GM12872 (cell line): ENCODE measurements at regions not wholly inside any gene's neighbourhood (a gene's known extent, or its start where the extent isn't known, plus 50 kb on each side); places are given as distances from the start of the nearest gene placed in this dataset.

ENCODE experiments used
- CTCF ChIP-seq: IDR thresholded peaks from 3 replicates; pipeline ENCODE4 v1.5.1; 2011; ENCODE audit warnings: low read depth, mild to moderate bottlenecking, low read length, moderate library complexity; ENCODE audit not compliant: insufficient read depth

- no peak for TF ChIP-seq CTCF
Observed at GRCh38 chr3:18575573-18575972, 150.4 kb upstream of the SATB1 start.

- TF ChIP-seq CTCF, result no peak
Observed at GRCh38 chr3:18572809-18573208, 147.7 kb upstream of the SATB1 start.

GRCh38 chr3:18567293-18567692, 142.2 kb upstream of the SATB1 start:
- TF ChIP-seq CTCF, result no peak

- TF ChIP-seq CTCF, result no peak
Observed at GRCh38 chr3:18562364-18563154, 137.4 kb upstream of the SATB1 start.

- TF ChIP-seq CTCF, result peak; percentile 77
Observed at GRCh38 chr3:18559331-18559842, 134.2 kb upstream of the SATB1 start.

- no peak for TF ChIP-seq CTCF
Observed at GRCh38 chr3:18558507-18558906, 133.4 kb upstream of the SATB1 start.

GRCh38 chr3:18557216-18557615, 132.1 kb upstream of the SATB1 start:
- TF ChIP-seq CTCF, result no peak
